AG08396 (cell line): ENCODE measurements at regions not wholly inside any gene's neighbourhood (a gene's known extent, or its start where the extent isn't known, plus 50 kb on each side); places are given as distances from the start of the nearest gene placed in this dataset.

ENCODE experiments used
- DNase-seq: peaks from one replicate; pipeline ENCODE4 v3.0.0; 2012; ENCODE audit warnings: low spot score, mixed read lengths

DNA sequence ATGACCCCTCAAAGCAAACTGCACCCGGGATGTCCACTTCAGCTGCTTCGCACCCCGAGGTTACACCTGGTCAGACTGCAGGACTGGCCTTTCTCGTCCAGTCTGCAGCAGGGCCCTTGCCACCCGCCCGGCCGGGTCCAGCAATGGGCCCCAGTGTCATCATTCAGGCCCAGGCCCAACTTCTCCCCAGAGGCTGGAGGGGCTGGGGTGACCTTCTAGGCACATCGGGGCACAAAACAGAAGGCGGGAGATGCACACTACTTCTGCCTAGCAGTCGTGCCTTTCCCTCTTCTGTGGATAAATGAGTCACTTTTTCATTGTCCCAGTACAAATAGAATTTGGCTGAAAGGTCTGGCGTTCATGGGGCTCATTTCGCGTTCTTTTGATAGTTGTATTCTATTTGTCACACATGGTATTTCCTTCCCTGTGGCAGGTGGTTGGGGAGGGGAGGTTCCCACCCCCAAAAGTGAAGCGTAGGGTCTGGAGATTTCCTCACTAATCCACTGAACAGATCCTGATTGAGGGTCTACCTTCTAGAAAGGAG, 56.9 kb upstream of the ID2 start:
- DNase-seq = no peak

DNA sequence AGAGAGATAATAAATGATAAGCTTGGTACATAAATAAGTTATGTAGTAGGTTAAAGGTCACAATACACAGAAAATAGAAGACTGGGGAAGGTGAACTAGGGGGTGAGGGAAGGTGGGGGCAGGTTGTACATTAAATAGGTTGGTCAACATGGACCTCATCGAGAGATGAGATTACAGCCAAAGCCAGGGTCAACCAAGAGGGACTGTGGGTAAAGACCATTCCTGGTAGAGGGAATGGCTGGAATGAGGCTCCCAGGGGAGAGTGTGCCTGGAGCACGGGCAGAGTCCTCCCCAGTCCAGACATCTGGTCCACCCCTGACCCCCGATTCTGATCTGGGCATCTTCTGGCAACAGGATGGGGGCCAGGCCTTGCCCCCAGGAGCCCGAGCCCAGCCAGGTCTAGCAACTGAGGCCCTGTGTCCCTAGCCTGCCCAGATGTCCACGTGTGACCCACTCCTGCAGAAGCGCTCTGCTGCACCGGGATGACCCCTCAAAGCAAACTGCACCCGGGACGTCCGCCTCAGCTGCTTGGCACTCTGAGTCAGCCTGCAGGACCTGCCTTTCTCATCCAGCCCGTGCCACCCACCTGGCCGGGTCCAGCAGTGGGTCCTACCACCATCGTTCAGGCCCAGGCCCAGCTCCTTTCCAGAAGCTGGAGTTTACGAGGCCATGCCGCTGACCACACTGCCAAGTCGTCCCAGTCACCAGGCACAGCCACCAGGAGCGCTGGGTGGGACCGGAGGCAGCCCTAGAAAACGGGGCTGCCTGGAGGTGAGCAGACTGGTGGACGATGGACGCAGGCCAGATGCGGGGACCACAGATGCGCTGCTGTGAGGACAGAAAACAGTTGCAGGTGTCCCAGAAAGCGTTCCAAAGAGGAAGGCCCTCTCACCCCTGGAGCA, 56.2 kb upstream of the ID2 start:
- no peak for DNase-seq

DNA sequence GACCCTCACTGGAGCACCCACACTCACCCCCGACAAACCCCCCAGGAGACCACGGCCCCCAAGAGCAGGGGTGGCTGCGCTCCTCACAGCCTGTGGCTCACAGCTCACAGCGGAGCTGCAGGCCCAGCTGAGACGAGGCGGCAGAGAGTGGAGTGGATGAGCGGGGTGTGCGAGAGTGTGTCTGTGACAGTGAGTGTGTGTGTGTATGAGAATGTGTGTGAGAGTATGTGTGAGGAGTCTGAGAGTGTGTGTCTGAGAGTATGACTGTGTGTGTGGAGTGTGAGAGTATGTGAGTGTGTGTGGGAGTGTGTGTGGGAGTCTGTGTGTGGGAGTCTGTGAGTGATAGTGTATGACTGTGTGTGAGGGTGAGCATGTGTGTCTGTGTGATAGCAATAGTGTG, 55.3 kb upstream of the ID2 start:
- no peak for DNase-seq

DNA sequence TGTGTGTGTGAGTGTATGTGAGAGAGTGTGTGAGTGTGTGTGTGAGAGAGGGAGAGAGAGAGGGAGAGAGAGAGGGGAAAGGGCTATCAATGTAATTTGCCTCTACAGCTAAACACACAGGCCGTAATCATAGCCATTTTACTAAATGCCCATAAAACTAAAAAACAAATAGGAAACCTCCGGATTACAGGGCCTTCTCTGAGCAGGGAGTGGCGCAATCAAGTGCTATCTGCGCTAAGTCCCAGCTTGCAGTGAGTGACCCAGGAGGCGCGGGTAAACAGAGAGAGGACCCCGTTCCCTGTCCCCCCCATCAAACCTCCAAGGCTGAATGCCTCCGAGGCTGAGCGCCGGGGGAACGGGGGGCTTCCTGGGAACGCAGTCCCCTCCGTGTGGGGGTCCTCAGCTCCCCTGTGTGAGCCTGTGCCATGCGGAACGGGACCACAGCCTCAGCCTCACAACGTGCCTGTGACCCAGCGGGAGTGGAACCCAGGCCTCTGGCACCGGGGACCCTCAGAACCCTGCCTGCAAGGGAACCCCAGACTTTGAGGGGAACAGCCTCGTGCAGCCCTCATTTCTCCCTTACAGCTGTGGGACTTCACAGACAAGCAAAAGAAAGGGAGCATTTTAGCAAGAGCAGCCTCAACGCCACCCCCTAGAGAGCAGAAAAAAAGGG, 54.7 kb upstream of the ID2 start:
- no peak for DNase-seq

DNA sequence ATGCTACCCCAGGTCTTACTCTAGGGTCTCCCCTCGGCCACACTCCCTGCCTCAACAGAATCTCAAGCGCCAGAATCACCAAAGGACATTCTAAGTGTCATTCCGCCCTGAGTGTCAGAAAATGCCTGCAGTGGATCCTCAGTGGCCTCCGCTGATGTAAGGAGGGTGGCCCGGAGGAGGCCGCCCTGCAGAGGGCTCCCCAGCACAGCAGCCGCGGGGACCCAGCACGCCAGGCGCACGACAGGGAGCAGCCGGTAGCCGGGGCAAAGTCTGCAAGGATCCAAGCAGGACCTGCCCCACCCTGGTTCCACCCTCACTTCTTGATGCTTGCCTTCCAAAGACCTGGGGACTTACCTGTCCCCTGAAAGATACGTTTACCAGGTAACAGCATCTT, 54.2 kb upstream of the ID2 start:
- DNase-seq = no peak

GRCh38 chr2:8628179-8628865, 53.5 kb upstream of the ID2 start:
- no peak for DNase-seq

- no peak for DNase-seq
Observed at GRCh38 chr2:8628866-8629209, 53.0 kb upstream of the ID2 start.

GRCh38 chr2:8629402-8629801, 52.5 kb upstream of the ID2 start:
- DNase-seq = no peak

DNA sequence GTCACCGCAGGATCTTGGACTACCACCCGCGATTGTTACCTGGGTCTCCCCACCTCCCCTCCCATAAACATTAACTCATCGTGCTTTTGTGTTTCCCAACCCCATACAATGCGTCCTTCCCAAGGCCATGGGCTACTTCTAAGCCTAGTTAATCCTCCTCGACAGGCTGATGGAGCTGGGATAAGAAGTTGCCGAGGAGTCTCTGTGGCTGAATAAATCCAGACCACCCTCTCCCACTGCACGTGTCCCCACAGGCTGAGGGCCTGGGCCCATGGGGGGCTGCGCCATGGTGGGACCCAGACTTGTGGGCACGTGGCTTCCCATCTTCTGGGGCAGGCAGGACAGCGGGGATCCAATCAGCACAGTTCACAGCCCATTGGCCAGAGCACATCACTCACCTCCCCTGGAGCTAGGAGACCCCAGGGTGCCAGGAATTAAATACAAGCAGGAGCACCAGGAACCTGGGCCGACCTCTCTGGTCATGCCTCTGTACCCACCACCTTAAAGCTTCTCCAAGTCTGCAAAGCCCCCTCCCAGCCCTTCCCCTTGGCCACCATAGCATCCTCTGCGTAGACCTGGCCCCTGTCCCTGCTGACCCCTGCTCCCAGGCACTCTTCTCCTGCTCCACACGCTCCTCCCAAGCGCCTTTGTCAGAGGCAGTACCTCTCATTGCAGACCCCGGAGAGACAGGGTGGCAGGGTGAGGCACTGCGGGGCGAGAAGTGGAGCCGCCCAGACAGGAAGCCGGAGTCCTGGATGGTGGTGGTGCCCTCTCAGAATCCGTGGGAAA, 51.0 kb upstream of the ID2 start:
- no peak for DNase-seq

- DNase-seq = no peak
Observed at GRCh38 chr2:8631465-8632005, 50.3 kb upstream of the ID2 start.
